Keratinocyte (primary cell): ENCODE measurements at regions not wholly inside any gene's neighbourhood (a gene's known extent, or its start where the extent isn't known, plus 50 kb on each side); places are given as distances from the start of the nearest gene placed in this dataset.

ENCODE experiments used
- DNase-seq: peaks from one replicate; pipeline ENCODE4 v3.0.0-alpha.2; 2011; ENCODE audit warnings: low read depth, missing footprints, low spot score
- FAIRE-seq: peaks from 2 replicates; lab custom pipeline; 2011; peaks lifted over from hg19 to GRCh38; lab: Jason Lieb, UNC
- H2AFZ ChIP-seq: 2 replicates; pipeline ENCODE4 v1.6.0; 2012; ENCODE audit warnings: low read length, control low read depth, inconsistent platforms; ENCODE audit not compliant: control insufficient read depth
- H3K27ac ChIP-seq: 2 replicates; pipeline ENCODE4 v1.5.1; 2011; ENCODE audit warnings: low read length; ENCODE audit not compliant: control insufficient read depth, insufficient read depth
- H3K27me3 ChIP-seq: 3 replicates; pipeline ENCODE4 v1.6.0; 2011; ENCODE audit warnings: low read length; ENCODE audit not compliant: control insufficient read depth, insufficient read depth; ENCODE audit errors: extremely low read depth
- H3K36me3 ChIP-seq, 2 experiments: 2 replicates in 1 of 2; 3 replicates in 1 of 2; pipeline ENCODE4 v1.5.1; 2011; ENCODE audit warnings: low read length in 2 of 2, mild to moderate bottlenecking in 1 of 2; ENCODE audit not compliant: control insufficient read depth in 2 of 2, insufficient read depth in 2 of 2; ENCODE audit errors: extremely low read depth in 1 of 2
- H3K4me1 ChIP-seq: 3 replicates; pipeline ENCODE4 v1.5.1; 2011; ENCODE audit warnings: low read length; ENCODE audit not compliant: control insufficient read depth, insufficient read depth; ENCODE audit errors: extremely low read depth
- H3K4me2 ChIP-seq: 3 replicates; pipeline ENCODE4 v1.6.0; 2011; ENCODE audit warnings: low read depth, low read length; ENCODE audit not compliant: control insufficient read depth, insufficient read depth; ENCODE audit errors: extremely low read depth
- H3K4me3 ChIP-seq, 3 experiments: fragments of 200-600 bp in 1 of 3; sonication (generic) in 1 of 3; 2 replicates in 2 of 3; 3 replicates in 1 of 3; pipeline ENCODE4 v1.5.1; 2011 to 2016; ENCODE audit warnings: low read length in 3 of 3, mild to moderate bottlenecking in 3 of 3, control low read depth in 2 of 3, inconsistent platforms in 1 of 3, low read depth in 1 of 3, mixed read lengths in 1 of 3, mixed run types in 1 of 3, moderate library complexity in 1 of 3; ENCODE audit not compliant: control insufficient read depth in 2 of 3, insufficient read depth in 2 of 3; ENCODE audit errors: extremely low read depth in 1 of 3
- H3K79me2 ChIP-seq: 2 replicates; pipeline ENCODE4 v1.6.0; 2012; ENCODE audit warnings: low read length; ENCODE audit not compliant: control insufficient read depth, insufficient read depth
- H3K9ac ChIP-seq: 3 replicates; pipeline ENCODE4 v1.6.0; 2011; ENCODE audit warnings: low read length; ENCODE audit not compliant: control insufficient read depth, insufficient read depth; ENCODE audit errors: extremely low read depth
- H3K9me1 ChIP-seq: 3 replicates; pipeline ENCODE4 v1.6.0; 2011; ENCODE audit warnings: low read length; ENCODE audit not compliant: control insufficient read depth, insufficient read depth; ENCODE audit errors: extremely low read depth
- H3K9me3 ChIP-seq: 2 replicates; pipeline ENCODE4 v1.5.1; 2012; ENCODE audit warnings: low read depth, low read length; ENCODE audit not compliant: control insufficient read depth
- H4K20me1 ChIP-seq: 3 replicates; pipeline ENCODE4 v1.6.0; 2011; ENCODE audit warnings: low read length; ENCODE audit not compliant: control insufficient read depth, insufficient read depth; ENCODE audit errors: extremely low read depth
- CTCF ChIP-seq, 3 experiments: IDR thresholded peaks in 1 of 3; conservative IDR thresholded peaks in 1 of 3; optimal IDR thresholded peaks in 1 of 3; 2 replicates in 2 of 3; 3 replicates in 1 of 3; pipeline versions ENCODE3 to v1.5.1; 2011; ENCODE audit warnings: low read length in 3 of 3, mild to moderate bottlenecking in 3 of 3, moderate library complexity in 2 of 3, control low read depth in 1 of 3, inconsistent platforms in 1 of 3; ENCODE audit not compliant: insufficient read depth in 2 of 3; ENCODE audit errors: extremely low read depth in 1 of 3
- EZH2 ChIP-seq: IDR thresholded peaks from one replicate; pipeline ENCODE4 v1.6.1; 2012; ENCODE audit warnings: inconsistent platforms, mild to moderate bottlenecking, low read length, moderate library complexity
- dilution Hi-C: fragments of 300-500 bp; cut with MboI; formaldehyde crosslinking; loops from one replicate; pipeline ENCODE4 v1.7.0; 2020; ENCODE audit warnings: low sequenced_read_pairs; ENCODE audit not compliant: extremely low pct_ligation_motif_present

DNA sequence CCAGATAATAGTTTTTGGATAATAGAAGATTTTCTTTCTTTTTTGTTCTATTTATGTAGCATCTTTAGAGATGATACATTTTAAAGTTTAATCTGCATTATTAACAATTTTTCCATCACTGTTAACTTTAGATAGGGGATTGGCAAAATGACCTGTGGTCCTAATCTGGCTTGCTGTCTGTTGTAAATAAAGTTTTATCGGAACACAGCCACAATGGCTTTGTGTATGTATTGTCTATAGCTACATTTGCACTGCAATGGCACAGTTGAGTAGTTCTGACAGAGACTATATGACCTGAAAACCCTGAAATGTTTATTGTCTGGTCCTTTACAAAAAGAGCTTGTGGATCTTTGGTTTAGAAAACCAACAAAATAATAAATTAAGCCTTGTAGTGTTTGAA, 97.0 kb upstream of the CERS6 start:
- no peaks in the 10 kb centered on the region for H4K20me1 ChIP-seq
- H2AFZ ChIP-seq: no peak overlapping the region
- H3K4me2 ChIP-seq: no peak overlapping the region
- H3K9me1 ChIP-seq: no peaks in the 10 kb centered on the region
- H3K9me3 ChIP-seq: no peaks in the 10 kb centered on the region
- dilution Hi-C loops: no loop called here
- TF ChIP-seq CTCF (optimal IDR thresholded peaks at IDR 0.05 in 1 of 3, IDR thresholded peaks at IDR 0.05 in 1 of 3, conservative IDR thresholded peaks at IDR 0.05 in 1 of 3; ENCODE audit: extremely low read depth in 1 of 3, insufficient read depth in 2 of 3, low read length in 3 of 3): no peak
- TF ChIP-seq EZH2: no peak
- no peak for FAIRE-seq
- H3K27me3 ChIP-seq: no peaks in the 10 kb centered on the region
- no peak overlapping the region for H3K27ac ChIP-seq
- no peak overlapping the region for H3K9ac ChIP-seq
- no peaks in the 10 kb centered on the region for H3K4me1 ChIP-seq
- DNase-seq: no peak
- H3K79me2 ChIP-seq: no peaks in the 10 kb centered on the region
- no peak overlapping the region for H3K4me3 ChIP-seq
- no peaks in the 10 kb centered on the region for H3K36me3 ChIP-seq

GRCh38 chr2:168363347-168364092, 92.6 kb upstream of the CERS6 start:
- no peak overlapping the region for H3K27ac ChIP-seq
- no peaks in the 10 kb centered on the region for H3K9me3 ChIP-seq
- no peak for FAIRE-seq
- dilution Hi-C loops: no loop called here
- no peaks in the 10 kb centered on the region for H3K4me1 ChIP-seq
- DNase-seq: no peak
- no peaks in the 10 kb centered on the region for H4K20me1 ChIP-seq
- H3K36me3 ChIP-seq: no peaks in the 10 kb centered on the region
- H3K79me2 ChIP-seq: no peaks in the 10 kb centered on the region
- no peaks in the 10 kb centered on the region for H3K27me3 ChIP-seq
- H2AFZ ChIP-seq: no peak overlapping the region
- TF ChIP-seq CTCF (optimal IDR thresholded peaks at IDR 0.05 in 1 of 3, IDR thresholded peaks at IDR 0.05 in 1 of 3, conservative IDR thresholded peaks at IDR 0.05 in 1 of 3; ENCODE audit: extremely low read depth in 1 of 3, insufficient read depth in 2 of 3, low read length in 3 of 3): no peak
- no peak overlapping the region for H3K4me2 ChIP-seq
- no peaks in the 10 kb centered on the region for H3K9me1 ChIP-seq
- no peak overlapping the region for H3K4me3 ChIP-seq
- no peak overlapping the region for H3K9ac ChIP-seq
